ENCODE measurements at regions not wholly inside any gene's neighbourhood (a gene's known extent, or its start where the extent isn't known, plus 50 kb on each side); places are given as distances from the start of the nearest gene placed in this dataset.
A peak's percentile ranks its signal among the peaks of the same experiment; 100 is the strongest.

DNA sequence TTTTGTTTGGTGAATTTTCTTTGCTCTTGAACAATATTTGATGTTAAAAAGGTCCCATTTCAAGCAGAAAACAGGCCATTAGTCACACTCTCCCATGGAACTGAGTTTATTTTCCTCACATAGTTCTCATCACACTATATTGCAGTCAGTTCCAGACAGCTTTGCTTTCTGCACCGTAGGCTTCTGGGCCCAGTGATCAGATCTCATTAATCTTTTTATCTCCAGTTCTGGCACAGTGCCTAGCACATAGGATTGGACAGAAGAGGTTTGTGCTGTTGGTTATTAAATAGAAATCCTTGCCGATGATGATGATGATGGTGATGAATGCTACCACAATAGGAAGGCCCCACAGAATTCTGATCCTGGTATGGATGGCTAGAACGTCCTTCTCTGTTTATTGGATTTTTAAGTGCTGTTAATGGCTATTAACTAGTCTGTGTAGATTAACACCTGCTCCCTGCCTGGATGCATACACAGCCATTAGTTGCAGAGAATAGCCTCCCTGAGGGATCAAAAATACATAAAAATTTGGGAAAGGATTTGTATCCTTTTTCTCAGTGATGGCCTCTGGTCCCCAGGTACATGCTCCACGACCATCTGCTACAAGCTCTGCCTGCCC, 52.0 kb upstream of the NTRK2 start:
- no peak for TF ChIP-seq CTCF (IDR thresholded peaks at IDR 0.05; ENCODE audit: unreplicated experiment in 3 of 3)
- Mint-ChIP-seq H3K4me3 (no peak overlapping the region), H3K27me3 (ENCODE audit: low read depth) (no peaks in the 10 kb centered on the region), H3K27ac (peak overlapping the region; percentile 53 to 71 (median 65)), H3K36me3 (ENCODE audit: low read depth) (no peaks in the 10 kb centered on the region), H3K9me3 (no peaks in the 10 kb centered on the region), H3K4me1 (peaks cover 47% of the 10 kb centered on the region)

Data from nephron (organoid).